Astrocyte of the cerebellum (primary cell): ENCODE measurements at regions not wholly inside any gene's neighbourhood (a gene's known extent, or its start where the extent isn't known, plus 50 kb on each side); places are given as distances from the start of the nearest gene placed in this dataset.

ENCODE experiments used
- DNase-seq: peaks from one replicate; pipeline ENCODE4 v3.0.0-alpha.2; 2011; ENCODE audit warnings: low read depth
- H3K4me3 ChIP-seq: 2 replicates; pipeline ENCODE4 v1.5.1; 2011; ENCODE audit warnings: mild to moderate bottlenecking, low read depth, low read length, moderate library complexity
- in situ Hi-C: cut with HindIII; loops from 2 replicates; pipeline ENCODE4 v1.10.0; 2017; ENCODE audit warnings: low sequenced_read_pairs
- TF ChIP-seq, protein P1 (sequence below): IDR thresholded peaks from 2 replicates; pipeline ENCODE4 v1.5.1; 2012; ENCODE audit warnings: low read length, low read depth, moderate library complexity, mild to moderate bottlenecking; ENCODE audit errors: missing control alignments

DNA sequence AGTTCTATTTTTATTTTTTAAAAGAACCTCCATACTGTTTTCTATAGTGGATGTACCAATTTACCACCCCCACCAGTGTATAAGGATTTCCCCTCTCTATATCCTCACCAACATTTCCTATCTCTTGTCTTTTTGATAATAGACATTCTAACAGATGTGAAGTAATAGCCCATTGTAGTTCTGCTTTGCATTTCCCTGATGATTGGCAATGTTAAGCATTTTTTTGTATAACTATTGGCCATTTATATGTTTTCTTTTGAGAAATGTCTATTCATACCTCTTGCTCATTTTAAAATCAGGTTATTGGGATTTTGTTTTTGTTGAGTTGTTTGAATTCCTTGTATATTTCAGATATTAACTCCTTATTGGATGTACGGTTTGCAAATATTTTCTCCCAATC lies 251.1 kb upstream of the HTR2C start:
- DNase-seq, result no peak
- H3K4me3 ChIP-seq, result no peak overlapping the region
- in situ Hi-C loops, result no loop called here
- TF ChIP-seq, protein P1, sequence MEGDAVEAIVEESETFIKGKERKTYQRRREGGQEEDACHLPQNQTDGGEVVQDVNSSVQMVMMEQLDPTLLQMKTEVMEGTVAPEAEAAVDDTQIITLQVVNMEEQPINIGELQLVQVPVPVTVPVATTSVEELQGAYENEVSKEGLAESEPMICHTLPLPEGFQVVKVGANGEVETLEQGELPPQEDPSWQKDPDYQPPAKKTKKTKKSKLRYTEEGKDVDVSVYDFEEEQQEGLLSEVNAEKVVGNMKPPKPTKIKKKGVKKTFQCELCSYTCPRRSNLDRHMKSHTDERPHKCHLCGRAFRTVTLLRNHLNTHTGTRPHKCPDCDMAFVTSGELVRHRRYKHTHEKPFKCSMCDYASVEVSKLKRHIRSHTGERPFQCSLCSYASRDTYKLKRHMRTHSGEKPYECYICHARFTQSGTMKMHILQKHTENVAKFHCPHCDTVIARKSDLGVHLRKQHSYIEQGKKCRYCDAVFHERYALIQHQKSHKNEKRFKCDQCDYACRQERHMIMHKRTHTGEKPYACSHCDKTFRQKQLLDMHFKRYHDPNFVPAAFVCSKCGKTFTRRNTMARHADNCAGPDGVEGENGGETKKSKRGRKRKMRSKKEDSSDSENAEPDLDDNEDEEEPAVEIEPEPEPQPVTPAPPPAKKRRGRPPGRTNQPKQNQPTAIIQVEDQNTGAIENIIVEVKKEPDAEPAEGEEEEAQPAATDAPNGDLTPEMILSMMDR, result no peak

DNA sequence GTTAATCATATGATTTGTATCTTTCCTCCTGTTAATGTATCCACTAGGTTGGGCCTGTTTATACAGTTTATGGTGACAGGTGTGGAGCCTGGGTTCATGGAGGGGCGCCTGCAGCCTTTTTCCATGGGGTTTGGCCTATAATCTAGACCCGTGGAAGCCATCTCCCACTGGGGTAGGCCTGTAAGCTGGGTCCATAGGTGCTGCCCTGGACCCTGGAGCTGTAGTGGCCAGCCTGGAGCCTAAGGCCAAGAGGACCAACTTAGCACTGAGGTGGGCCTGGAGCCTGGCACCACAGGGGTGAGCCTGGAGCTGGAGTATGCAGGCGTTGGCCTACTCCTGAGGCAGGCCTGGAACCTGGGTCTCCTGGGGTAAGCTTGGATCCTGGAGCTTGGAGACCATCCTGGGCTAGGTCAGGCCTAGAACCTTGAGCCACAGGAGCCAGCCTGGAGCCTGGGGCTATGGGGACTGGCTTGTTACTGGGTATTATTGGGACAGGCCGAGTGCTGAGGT lies 249.4 kb upstream of the HTR2C start:
- in situ Hi-C loops, result no loop called here
- DNase-seq, result no peak
- TF ChIP-seq, protein P1, result no peak
- H3K4me3 ChIP-seq, result no peak overlapping the region

DNA sequence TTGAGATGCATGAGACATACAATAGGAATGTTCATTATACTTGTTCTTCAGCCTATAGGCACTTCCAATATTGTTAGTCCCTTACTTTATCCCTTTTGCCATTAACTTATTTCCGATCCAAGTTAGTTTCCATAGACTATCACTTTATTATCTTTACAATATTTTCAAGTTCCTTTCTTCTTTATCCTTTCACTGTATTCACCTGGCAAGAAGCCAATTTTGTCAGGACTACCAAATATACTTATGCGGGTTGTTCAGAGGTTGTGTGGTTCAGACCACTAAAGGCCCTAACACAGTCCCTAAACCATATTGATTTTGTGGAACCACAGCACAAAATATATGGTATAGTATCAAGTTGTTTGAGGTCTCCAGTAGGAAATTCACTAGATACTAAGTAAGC lies 245.0 kb upstream of the HTR2C start:
- no peak overlapping the region for H3K4me3 ChIP-seq
- TF ChIP-seq, protein P1, result no peak
- in situ Hi-C loops, result no loop called here
- DNase-seq, result no peak

DNA sequence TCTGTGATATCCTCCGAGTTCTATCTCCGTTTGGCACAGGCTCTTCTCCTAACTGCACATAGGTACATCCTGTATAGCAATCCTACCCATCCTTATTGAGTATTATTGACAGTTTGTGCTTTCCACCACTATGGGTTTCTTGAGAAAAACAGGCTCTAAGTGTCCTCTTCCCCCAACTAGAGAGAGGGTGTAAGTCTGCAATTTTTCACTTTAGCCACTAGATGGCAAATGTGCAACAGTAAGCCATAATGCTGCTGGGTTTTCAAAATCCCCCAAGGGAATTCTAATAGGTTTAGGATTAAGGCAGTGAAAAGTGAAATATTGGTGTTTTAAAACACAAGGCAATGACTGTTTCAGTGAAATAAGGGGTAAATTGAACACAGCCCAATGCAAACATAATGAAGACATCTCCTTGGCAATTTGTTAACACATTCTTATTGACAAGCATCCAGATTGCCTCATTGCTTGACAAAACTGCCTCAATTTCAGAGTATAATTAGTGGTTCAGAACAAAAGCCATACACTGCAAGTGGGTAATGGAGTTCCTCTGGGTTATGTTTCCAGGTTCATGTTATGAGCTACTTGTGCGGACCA lies 239.0 kb upstream of the HTR2C start:
- in situ Hi-C loops, result no loop called here
- TF ChIP-seq, protein P1, result peak; percentile 77
- peak; percentile 12 for DNase-seq

DNA sequence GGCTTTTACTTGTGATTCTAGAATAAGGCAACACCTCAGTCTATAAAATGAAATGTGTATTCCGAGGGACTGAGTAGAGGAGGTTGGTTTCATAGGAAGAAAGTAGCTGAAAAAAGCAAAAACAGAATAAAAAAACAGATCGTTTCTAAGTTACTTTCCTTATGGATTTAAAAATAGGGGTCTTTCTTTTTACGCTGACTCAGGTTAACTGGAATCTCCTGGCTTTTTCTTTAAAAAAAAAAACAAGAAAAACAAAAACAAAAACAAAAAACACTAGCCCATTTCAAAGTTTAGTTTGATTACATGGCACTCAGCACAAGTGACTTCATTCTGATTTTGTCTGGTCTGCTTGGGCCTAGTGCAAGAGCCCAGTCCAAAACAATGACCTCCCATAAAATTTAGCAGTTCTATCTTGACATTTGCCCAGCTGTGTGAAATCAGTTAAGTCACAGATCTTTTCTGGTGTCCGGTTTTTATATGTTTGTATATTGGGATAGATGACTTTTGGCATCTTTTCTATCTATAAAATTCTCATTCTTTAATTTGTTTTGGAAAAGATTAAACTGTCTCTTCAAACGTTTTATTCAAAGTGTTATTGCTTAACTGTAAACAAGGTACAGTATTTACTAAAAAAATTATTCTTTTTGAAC lies 222.7 kb upstream of the HTR2C start:
- TF ChIP-seq, protein P1, result no peak
- DNase-seq, result no peak
- in situ Hi-C loops, result no loop called here
- H3K4me3 ChIP-seq, result no peak overlapping the region

More for the DNA sequence above, 239.0 kb upstream of the HTR2C start:
- H3K4me3 ChIP-seq, result no peak overlapping the region

DNA sequence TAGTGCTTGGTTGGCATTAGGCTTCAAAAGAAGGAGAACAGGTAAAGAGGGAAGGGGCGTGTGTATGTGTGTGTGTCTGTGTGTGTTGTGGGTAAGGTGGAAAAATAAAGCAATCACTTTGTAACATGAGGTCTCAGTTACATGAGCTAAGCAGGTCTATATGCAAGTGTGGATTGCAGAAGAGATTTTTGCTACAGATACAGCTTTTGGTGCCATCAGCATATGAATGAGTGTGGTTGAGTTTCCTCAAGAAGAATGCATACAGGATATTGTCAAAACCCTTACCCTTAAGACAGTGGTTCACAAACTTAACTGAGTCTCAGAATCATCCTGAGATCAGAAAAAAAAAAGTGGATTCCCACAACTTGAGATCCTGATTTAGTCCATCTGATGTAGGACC lies 220.5 kb upstream of the HTR2C start:
- TF ChIP-seq, protein P1, result no peak
- H3K4me3 ChIP-seq, result no peak overlapping the region
- in situ Hi-C loops, result no loop called here
- DNase-seq, result no peak
